NCI-H524 treated with DMSO at 0.1 percent for 48 hours (cell line): ENCODE measurements at regions not wholly inside any gene's neighbourhood (a gene's known extent, or its start where the extent isn't known, plus 50 kb on each side); places are given as distances from the start of the nearest gene placed in this dataset.
"Not testable (repeated sequence)": the region's sequence is repeated elsewhere in the genome, so short reads cannot be mapped to it uniquely, and the experiment has no call there.

Source experiments
- DNase-seq: peaks from one replicate; lab custom pipeline; 2025; lab: John Stamatoyannopoulos, UW

- no peak for DNase-seq
These were observed 392.2 kb upstream of the ZFP42 start for GRCh38 chr4:187603093-187604025.

DNA sequence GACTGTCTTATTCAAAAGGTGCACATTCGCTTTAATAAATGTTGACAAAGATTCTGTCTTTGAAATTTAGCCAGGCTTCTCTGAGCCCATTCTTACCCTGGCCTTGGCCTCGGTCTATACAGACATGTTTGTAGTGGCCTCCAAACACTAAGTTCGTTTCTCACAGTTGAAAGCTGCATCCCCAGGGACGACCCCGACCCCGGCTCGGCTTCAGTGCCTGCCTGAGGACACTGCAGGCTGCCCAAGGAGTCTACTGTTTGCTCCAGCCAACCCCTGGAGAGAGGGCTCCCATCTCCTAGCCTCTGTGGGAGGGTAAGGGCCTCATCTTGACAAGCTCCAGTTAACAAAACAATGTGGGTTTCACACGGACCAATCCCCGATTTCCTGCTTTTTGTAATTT lies 390.6 kb upstream of the ZFP42 start:
- no peak for DNase-seq

GRCh38 chr4:187606581-187606980 lies 389.0 kb upstream of the ZFP42 start:
- no peak for DNase-seq

DNA sequence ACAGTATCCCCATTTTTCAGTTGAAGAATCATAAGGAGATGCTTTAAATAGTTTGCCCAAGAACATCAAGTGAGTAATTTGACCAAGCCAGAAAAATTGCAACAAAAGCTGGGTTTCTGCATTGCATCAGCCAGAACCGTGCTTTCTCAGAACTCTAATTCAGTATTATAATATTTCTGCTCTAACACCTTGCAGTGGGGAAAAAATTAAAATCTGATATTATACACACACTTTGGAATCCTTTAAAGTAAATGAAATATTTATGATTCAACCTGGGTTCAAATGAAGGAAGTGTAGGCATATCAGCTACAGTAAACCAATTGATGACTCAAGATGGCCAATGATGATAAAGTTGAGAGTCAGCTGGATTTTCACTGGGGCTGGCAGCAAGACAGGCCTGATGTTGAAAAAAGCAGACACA lies 387.6 kb upstream of the ZFP42 start:
- DNase-seq = no peak

DNA sequence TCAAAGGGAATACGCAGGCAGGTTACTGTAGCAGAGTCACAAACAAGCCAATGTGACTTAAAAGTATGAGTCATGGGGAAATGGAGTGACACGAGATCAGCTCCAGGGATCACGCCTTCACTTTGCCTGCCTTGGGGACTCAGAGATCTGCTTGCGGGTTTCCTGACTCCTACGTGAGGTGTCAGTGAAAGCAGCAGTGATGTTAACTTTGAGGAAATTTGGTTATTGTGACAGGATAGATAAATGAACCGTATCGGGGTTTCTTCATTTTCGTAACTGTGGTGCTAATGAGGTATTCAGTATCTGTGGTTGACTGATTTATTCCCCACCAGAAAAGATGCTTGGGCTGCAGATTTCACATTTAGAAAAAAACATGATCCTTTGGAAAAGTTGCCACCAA lies 383.3 kb upstream of the ZFP42 start:
- no peak for DNase-seq

- no peak for DNase-seq
These were observed 382.3 kb upstream of the ZFP42 start for GRCh38 chr4:187613089-187613839.

DNA sequence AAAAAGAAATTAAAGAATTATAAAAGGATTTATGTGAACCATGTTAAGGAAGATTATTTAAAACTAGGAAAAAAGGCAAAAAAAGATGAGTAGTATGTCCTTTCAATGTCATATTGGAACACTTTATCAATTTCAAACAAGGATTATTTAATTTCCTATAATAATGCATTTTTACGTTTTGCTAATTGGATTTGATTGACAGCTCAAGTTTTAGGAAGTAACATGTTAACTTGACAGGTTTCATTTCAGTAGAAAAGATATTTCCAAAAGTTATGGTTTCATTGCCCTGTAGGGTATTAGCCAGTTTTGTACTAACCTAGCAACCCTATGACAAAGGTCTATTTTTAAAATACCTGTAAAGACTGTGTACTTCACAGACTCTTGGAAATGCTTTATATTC lies 379.6 kb upstream of the ZFP42 start:
- no peak for DNase-seq

GRCh38 chr4:187617113-187617512 lies 378.5 kb upstream of the ZFP42 start:
- DNase-seq = no peak

GRCh38 chr4:187618701-187619281 lies 376.8 kb upstream of the ZFP42 start:
- no peak for DNase-seq

- no peak for DNase-seq
These were observed 376.3 kb upstream of the ZFP42 start for GRCh38 chr4:187619319-187619718.

GRCh38 chr4:187632260-187632995 lies 363.1 kb upstream of the ZFP42 start:
- no peak for DNase-seq

GRCh38 chr4:187633245-187633644 lies 362.3 kb upstream of the ZFP42 start:
- no peak for DNase-seq

- DNase-seq = no peak
These were observed 338.6 kb upstream of the ZFP42 start for GRCh38 chr4:187656959-187657358.

GRCh38 chr4:187663076-187663475 lies 332.5 kb upstream of the ZFP42 start:
- DNase-seq = no peak

GRCh38 chr4:187664011-187664410 lies 331.6 kb upstream of the ZFP42 start:
- DNase-seq = no peak

DNA sequence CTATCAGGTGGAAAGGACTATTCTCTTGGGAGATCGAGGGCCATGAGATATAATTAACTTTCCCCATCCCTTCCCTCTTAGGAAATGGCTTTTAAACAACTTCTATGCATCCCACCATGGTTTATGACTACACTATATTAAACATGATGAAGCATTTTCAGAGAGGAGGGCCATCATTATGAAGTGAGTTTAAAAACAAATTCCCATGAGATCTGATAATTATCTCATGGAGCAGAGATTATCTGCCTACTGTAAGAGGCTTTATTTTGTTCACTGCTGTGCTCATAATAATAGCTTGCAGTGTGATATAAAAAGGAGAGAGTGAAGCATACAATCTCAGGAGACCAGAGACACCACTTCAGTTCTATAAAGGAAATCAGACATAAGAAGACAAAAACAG lies 330.5 kb upstream of the ZFP42 start:
- DNase-seq = no peak

DNA sequence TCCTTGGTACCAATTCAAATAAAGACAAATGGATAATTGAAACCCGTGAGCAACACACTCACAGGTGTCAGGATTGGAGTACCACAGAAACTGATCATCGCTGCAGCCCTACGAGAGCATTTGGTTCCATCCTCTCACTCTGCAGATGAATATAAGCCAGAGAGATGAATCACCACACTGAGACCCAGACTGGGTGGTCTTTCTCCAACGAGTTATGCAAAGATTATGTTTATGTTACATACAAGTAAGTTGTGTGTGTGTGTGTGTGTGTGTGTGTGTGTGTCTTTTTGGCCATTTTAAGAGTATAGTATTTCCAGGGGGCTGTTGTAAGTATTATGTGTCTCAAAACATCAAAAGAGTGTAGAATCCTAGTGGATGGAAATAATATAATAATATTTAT lies 329.5 kb upstream of the ZFP42 start:
- DNase-seq = no peak

- DNase-seq = no peak
These were observed 328.7 kb upstream of the ZFP42 start for GRCh38 chr4:187666697-187667494.

DNA sequence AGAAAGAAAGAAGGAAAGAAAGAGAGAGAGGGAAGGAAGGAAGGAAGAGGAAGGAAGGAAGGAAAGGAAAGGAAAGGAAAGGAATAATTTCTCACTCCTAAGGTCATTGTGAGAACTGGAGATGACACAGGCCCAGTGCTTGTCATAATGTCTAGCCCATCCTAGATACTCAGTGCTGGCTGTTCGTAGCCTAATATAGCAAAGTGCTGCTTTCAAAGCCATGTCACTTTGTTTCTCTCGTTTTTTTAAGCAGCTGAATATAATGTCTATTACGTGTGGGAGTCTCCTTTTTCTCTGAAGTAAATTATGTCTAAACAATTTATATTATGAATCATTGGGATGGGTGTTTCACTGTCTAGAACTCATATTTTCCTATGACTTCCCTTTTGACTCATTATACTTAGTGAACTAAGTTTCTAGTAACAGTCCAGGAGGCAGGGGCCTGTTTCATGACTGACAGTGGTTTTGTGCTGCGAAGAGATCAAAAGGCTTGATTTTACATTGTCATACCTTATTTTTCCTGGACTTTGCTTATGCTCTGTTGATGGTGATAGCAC lies 327.0 kb upstream of the ZFP42 start:
- DNase-seq = no peak

- DNase-seq = not testable (repeated sequence)
These were observed 324.1 kb upstream of the ZFP42 start for GRCh38 chr4:187671521-187671920.

- not testable (repeated sequence) for DNase-seq
These were observed 323.6 kb upstream of the ZFP42 start for GRCh38 chr4:187671958-187672357.
